ENCODE measurements at regions not wholly inside any gene's neighbourhood (a gene's known extent, or its start where the extent isn't known, plus 50 kb on each side); places are given as distances from the start of the nearest gene placed in this dataset.

GRCh38 chr4:174398728-174399127 is 115.0 kb downstream of the CEP44 start:
- Histone ChIP-seq H3K27ac (ENCODE audit: insufficient read depth, low read length) (no peak overlapping the region), H4K20me1 (ENCODE audit: control insufficient read depth, extremely low read depth, insufficient read depth, low read length) (no peaks in the 10 kb centered on the region), H3K36me3 (ENCODE audit: control insufficient read depth, insufficient read depth, low read length) (no peaks in the 10 kb centered on the region), H3K4me2 (ENCODE audit: extremely low read depth, insufficient read depth, low read length) (no peak overlapping the region), H3K4me3 (replicated peaks in 1 of 4; ENCODE audit: control extremely low read depth in 1 of 4, insufficient read depth in 1 of 4, low read depth in 3 of 4, low read length in 4 of 4) (no peak overlapping the region), H3K9me3 (ENCODE audit: control insufficient read depth, insufficient read depth, low read depth, low read length) (no peaks in the 10 kb centered on the region), H3K9ac (ENCODE audit: insufficient read depth, low read length) (no peak overlapping the region), H3K79me2 (ENCODE audit: control insufficient read depth, insufficient read depth, low read length) (no peaks in the 10 kb centered on the region), H3K27me3 (ENCODE audit: control insufficient read depth, insufficient read depth, low read length) (no peaks in the 10 kb centered on the region), H3K4me1 (ENCODE audit: control insufficient read depth, extremely low read depth, insufficient read depth, low read length) (no peaks in the 10 kb centered on the region), H2AFZ (ENCODE audit: low read length) (no peak overlapping the region)
- DNase-seq (ENCODE audit: low read depth in 2 of 2): peak; percentile 77 to 95
- no peak for TF ChIP-seq CTCF (conservative IDR thresholded peaks at IDR 0.05 in 1 of 2, IDR thresholded peaks at IDR 0.05 in 1 of 2; ENCODE audit: low read depth in 1 of 2, low read length in 2 of 2)
- no peak for TF ChIP-seq EZH2 (IDR thresholded peaks at IDR 0.05; ENCODE audit: low read length, missing control alignments)

- no peak overlapping the region for H3K27ac ChIP-seq (ENCODE audit: insufficient read depth, low read length)
- no peak overlapping the region for H3K4me2 ChIP-seq (ENCODE audit: extremely low read depth, insufficient read depth, low read length)
- no peaks in the 10 kb centered on the region for H3K4me1 ChIP-seq (ENCODE audit: control insufficient read depth, extremely low read depth, insufficient read depth, low read length)
- no peak overlapping the region for H3K9ac ChIP-seq (ENCODE audit: insufficient read depth, low read length)
- no peak overlapping the region for H3K4me3 ChIP-seq (replicated peaks in 1 of 4; ENCODE audit: control extremely low read depth in 1 of 4, insufficient read depth in 1 of 4, low read depth in 3 of 4, low read length in 4 of 4)
- no peak for DNase-seq (ENCODE audit: low read depth in 2 of 2)
- no peaks in the 10 kb centered on the region for H3K36me3 ChIP-seq (ENCODE audit: control insufficient read depth, insufficient read depth, low read length)
- H4K20me1 ChIP-seq (ENCODE audit: control insufficient read depth, extremely low read depth, insufficient read depth, low read length): no peaks in the 10 kb centered on the region
- no peaks in the 10 kb centered on the region for H3K79me2 ChIP-seq (ENCODE audit: control insufficient read depth, insufficient read depth, low read length)
- H2AFZ ChIP-seq (ENCODE audit: low read length): no peak overlapping the region
- H3K9me3 ChIP-seq (ENCODE audit: control insufficient read depth, insufficient read depth, low read depth, low read length): no peaks in the 10 kb centered on the region
- no peak for TF ChIP-seq CTCF (conservative IDR thresholded peaks at IDR 0.05 in 1 of 2, IDR thresholded peaks at IDR 0.05 in 1 of 2; ENCODE audit: low read depth in 1 of 2, low read length in 2 of 2)
- TF ChIP-seq EZH2 (IDR thresholded peaks at IDR 0.05; ENCODE audit: low read length, missing control alignments): no peak
- no peaks in the 10 kb centered on the region for H3K27me3 ChIP-seq (ENCODE audit: control insufficient read depth, insufficient read depth, low read length)
Observed at GRCh38 chr4:174397366-174398155, 113.8 kb downstream of the CEP44 start.

- no peaks in the 10 kb centered on the region for H3K27me3 ChIP-seq (ENCODE audit: control insufficient read depth, insufficient read depth, low read length)
- no peak overlapping the region for H3K27ac ChIP-seq (ENCODE audit: insufficient read depth, low read length)
- H3K4me3 ChIP-seq (replicated peaks in 1 of 4; ENCODE audit: control extremely low read depth in 1 of 4, insufficient read depth in 1 of 4, low read depth in 3 of 4, low read length in 4 of 4): no peak overlapping the region
- no peak overlapping the region for H3K4me2 ChIP-seq (ENCODE audit: extremely low read depth, insufficient read depth, low read length)
- no peaks in the 10 kb centered on the region for H3K79me2 ChIP-seq (ENCODE audit: control insufficient read depth, insufficient read depth, low read length)
- no peak overlapping the region for H3K9ac ChIP-seq (ENCODE audit: insufficient read depth, low read length)
- no peaks in the 10 kb centered on the region for H3K36me3 ChIP-seq (ENCODE audit: control insufficient read depth, insufficient read depth, low read length)
- no peaks in the 10 kb centered on the region for H3K4me1 ChIP-seq (ENCODE audit: control insufficient read depth, extremely low read depth, insufficient read depth, low read length)
- TF ChIP-seq EZH2 (IDR thresholded peaks at IDR 0.05; ENCODE audit: low read length, missing control alignments) (no peak), CTCF (conservative IDR thresholded peaks at IDR 0.05 in 1 of 2, IDR thresholded peaks at IDR 0.05 in 1 of 2; ENCODE audit: low read depth in 1 of 2, low read length in 2 of 2) (no peak)
- no peaks in the 10 kb centered on the region for H3K9me3 ChIP-seq (ENCODE audit: control insufficient read depth, insufficient read depth, low read depth, low read length)
- DNase-seq (ENCODE audit: low read depth in 2 of 2): no peak
- no peak overlapping the region for H2AFZ ChIP-seq (ENCODE audit: low read length)
- H4K20me1 ChIP-seq (ENCODE audit: control insufficient read depth, extremely low read depth, insufficient read depth, low read length): no peaks in the 10 kb centered on the region
Observed at GRCh38 chr4:174396599-174397110, 112.9 kb downstream of the CEP44 start.

All from fibroblast of lung (primary cell).